GM18861 (cell line): ENCODE measurements at regions not wholly inside any gene's neighbourhood (a gene's known extent, or its start where the extent isn't known, plus 50 kb on each side); places are given as distances from the start of the nearest gene placed in this dataset.

Experiments used
- ATAC-seq: cut with Tn5 transposase; IDR thresholded peaks from one replicate; pipeline ENCODE4 v1.9.1; 2021; ENCODE audit not compliant: unreplicated experiment

- ATAC-seq, result no peak
These were observed 424.0 kb upstream of the CDH7 start for GRCh38 chr18:65326805-65327204.

DNA sequence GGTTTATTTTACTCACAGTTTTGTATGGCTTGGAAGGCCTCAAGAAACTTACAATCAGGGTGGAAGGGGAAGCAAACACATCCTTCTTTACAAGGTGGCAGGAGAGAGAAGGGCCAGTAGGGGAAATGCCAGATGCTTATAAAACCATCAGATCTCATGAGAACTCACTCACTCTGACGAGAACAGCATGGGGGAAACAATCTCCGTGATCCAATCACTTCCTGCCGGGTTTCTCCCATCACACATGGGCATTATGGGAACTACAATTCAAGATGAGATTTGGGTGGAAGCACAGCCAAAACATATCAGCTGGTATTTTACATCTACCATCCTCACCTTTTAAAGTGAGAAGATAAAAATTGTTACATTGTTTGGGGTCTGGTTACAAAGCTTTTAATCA lies 427.9 kb upstream of the CDH7 start:
- ATAC-seq, result no peak

DNA sequence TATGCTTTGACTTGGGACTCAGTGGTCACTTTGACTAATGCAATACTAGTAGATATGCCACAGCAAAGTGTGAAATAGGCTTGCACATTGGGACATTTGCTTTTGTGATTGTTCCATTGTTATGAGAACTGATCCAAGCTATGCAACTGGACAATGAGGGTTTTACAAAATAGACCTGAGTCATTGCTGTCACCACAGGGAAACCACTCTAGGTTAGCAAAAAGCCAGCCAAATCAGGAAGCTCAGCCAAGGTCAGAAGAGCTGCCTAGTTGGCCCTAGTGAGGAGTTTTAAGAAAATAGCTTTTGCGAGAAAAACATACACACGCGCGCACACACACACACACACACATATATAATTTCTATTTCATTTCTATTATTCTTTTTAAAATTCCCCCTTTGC lies 452.4 kb upstream of the CDH7 start:
- no peak for ATAC-seq

DNA sequence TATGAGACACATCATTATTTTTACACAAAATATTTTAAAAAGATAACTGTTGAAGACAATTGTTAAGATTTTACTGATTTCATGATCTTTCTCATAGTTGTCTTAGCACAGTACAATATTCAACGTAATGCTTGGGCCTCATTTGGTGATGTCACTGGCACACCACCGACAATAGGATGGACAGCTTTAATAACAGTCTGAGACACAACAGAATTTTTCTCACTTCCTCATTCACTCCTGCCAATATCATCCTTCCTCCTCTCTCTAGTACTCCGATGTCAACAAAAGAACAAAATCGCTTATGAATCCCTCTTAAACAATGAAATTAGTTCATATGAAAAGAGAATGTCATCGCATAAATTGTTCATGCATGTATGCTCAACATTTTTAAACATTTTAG lies 461.9 kb upstream of the CDH7 start:
- no peak for ATAC-seq

DNA sequence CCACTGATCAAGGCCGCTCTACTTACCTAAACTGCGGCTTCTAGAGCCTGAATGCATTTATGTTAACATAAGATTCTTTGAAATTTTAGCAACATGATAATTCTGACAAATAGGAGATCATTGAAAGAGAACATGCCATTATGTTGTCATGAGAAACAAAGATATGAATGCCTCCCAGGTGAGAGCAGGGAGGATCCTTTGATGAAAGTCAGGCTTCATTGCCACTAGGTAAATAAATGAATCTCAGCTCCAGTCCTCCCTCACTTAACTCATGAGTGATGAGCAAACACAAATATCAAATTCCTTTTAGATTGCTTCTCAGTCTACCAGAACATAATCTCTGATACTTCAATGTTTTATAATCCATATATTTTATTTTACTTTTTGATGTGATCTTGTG lies 463.2 kb upstream of the CDH7 start:
- ATAC-seq, result no peak

DNA sequence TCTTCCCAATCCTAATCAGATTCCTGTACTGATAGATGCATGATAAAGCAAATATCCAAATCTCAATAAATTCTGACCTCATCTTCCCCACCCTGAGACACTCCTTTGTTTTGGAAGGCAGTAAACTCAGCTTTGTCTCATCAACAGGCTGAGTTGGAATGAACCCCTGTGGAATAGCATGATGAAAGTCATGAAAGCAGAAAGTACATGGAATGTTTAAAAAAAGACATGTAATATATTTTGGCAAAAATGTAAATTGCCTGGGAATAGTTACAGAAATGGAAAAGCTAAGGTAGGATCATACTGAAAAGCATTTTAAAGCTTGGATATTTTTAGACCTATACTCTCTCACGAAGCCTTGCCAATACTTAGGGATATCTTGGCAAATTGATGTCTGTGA lies 468.7 kb upstream of the CDH7 start:
- no peak for ATAC-seq

DNA sequence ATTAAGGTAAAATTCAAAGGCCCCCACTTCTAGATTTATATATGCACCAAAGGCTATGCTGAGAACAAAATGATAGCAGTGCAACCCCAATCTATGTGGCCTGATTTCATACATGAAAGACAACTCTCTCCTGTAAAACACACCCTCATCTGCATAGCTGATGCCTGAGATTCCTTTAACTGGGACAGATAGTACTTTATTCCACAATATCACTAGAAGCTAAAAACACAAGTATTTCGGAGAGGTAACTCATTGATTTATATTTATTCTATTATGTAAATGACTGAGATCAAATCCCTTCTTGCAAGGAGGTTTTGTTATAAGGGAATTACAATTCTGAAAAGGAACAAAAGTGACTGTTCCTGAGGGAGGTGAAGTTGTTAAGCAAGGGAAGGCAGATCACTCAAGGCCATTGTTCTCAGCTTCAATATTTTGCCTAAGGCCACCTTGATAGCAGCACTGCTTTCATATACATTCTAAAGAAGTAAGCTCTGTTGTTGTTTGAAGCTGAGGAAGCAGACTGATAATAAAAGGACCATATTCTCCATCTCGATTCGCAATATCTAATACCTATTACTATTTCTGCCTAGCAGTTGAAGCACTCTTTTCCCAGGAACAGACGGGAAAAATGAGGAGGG lies 471.0 kb upstream of the CDH7 start:
- no peak for ATAC-seq

DNA sequence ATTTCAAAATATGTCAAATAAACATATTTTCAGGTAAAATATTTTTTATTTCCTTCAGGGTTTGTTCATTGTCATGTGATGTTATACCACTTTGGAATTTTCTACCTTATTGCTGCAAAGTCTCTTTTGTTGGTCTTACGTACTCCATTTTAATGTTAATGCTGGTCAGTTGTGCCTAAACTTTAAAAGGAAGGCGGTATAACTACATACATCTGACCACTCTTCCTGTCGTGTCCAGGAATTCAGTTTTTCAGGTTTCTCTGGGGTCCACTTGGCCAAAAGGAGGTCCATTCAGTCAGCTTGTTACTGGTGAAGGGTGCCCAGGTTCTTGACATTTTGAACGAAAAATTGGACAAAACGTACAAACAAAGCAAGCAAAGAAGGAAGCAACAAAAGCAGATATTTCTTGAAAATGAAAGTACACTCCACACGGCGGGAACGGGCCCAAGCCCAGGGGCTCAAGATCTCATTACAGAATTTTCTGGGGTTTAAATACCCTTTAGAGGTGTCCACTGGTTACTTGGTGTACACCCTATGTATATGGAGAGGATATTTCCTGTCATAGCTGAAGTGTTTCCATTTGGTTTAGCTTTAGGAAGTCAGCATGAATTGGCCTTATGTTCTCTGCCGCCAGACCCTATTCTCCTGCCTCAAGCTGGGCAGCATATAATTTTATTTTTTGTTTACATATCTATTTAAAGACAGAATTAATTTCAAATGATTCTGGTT lies 471.7 kb upstream of the CDH7 start:
- ATAC-seq, result no peak

DNA sequence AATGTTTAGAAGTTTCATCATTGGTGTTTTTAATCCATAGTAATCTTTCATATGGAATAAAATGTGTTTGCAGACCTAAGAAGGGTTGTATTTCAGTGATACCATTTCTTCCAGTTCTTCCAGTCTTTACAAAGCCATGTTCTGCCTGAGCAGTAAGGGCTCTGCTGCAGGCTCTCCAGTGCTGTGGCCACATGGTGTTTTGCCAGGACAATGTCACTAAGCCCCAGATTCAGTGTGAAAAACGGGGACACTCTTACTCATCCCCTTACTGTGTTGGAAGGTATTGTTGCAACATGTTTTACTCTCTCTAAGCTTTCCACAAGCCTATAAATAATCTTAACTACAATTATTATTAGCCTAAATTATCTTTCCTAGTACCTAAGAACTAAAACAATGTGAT lies 481.4 kb upstream of the CDH7 start:
- no peak for ATAC-seq

- ATAC-seq, result no peak
These were observed 485.1 kb upstream of the CDH7 start for GRCh38 chr18:65265761-65266160.

- no peak for ATAC-seq
These were observed 490.8 kb upstream of the CDH7 start for GRCh38 chr18:65260030-65260429.

DNA sequence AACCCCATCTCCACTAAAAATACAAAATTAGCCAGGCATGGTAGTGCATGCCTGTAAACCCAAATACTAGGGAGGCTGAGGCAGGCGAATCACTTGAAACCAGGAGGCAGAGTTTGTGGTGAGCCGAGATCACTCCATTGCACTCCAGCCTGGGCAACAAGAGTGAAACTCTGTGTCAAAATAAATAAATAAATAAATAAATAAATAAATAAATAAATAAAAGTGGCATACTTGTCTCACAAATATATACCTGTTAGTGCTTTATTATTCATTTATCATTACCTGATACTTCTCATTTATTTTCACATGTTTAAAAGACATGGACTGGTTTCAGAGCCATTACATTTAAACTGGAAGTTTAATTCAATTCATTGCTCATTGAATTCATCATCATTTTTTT lies 491.4 kb upstream of the CDH7 start:
- ATAC-seq, result no peak

DNA sequence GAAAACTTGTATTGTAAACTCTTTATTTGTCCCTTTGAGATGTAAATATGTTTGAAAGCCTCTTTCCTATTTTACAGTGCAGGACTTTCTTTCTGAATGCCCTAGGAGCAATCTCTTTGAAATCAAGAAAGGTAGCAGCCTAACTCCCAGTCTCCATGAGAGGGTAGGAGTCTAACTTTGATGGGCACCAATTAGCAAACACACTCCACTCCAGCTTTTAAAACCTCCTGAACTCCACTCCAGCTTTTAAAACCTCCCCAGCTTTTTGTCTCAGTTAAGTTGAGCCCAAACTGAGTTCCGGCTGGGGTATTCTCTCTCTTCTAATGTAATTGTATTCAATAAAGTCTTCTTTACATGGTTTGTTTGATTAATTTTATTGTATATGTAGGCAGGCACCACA lies 493.7 kb upstream of the CDH7 start:
- ATAC-seq, result no peak

DNA sequence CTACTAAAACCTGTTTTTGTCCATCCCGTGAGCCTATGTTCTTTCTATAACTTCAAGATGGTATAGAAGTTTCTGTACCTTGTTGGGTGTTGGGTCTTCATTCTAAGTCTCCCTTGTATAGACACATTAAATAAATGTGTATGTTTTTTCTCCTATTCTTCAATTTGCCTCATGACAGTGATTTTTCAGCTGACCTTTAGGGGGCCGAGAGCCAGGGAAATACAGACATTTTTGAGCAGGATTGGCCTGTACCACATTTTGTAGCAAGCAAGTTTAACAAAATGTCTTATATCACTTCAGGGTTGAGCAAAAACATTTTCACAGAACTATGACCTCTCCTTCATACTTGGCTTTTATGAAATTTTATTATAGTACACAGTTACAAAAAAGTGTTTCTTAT lies 495.4 kb upstream of the CDH7 start:
- no peak for ATAC-seq

- no peak for ATAC-seq
These were observed 511.0 kb upstream of the CDH7 start for GRCh38 chr18:65239787-65240186.

- ATAC-seq, result no peak
These were observed 514.7 kb upstream of the CDH7 start for GRCh38 chr18:65235966-65236624.

- no peak for ATAC-seq
These were observed 520.5 kb upstream of the CDH7 start for GRCh38 chr18:65230311-65230710.

DNA sequence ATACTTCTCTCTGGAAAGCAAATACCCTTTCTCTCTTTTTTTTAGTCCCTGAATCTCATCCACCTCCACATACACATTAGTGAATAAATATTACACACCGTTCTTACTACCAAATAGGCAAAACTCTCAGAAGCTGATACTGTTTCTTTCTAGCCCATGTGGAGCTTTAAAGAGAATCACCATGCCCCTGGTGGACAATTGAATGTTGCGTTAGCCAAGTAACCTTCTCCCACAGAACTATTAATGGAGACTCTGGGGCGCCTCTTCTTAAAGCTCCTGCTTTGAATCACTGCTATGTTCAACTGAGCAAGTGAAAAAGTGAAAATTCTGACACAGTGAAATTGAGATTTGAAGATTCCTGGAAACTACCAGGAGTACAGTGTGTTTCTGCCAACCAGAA lies 522.8 kb upstream of the CDH7 start:
- ATAC-seq, result no peak

GRCh38 chr18:65221736-65222135 lies 529.1 kb upstream of the CDH7 start:
- no peak for ATAC-seq

- ATAC-seq, result no peak
These were observed 529.7 kb upstream of the CDH7 start for GRCh38 chr18:65221115-65221514.

DNA sequence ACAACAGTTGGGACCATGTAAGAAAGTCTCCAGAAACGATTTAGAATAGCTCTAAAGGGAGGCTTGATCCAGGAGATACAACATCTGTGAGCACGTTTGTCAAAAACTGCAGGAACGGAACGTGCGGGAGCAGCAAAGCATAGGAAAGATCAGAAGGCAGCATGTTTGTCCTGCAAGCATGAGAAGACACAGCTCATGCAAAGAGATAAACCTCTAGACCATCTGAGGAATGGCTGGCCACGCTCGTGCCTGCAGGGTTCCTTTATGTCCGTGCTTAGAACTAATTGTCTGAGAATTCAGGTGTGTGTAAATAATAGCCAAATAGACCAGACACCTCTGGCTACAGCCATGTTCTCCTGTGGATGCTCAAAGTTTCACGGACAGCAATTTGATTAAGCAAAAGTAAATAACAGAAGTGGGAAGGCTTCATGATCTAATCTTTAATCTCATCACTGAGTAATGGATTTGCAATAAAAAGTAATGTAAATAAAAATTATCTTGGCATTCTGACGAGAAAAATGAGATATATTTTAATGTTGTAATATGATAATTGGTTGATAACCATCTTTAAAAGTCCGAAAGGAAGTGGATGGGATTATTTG lies 534.8 kb upstream of the CDH7 start:
- ATAC-seq, result no peak

DNA sequence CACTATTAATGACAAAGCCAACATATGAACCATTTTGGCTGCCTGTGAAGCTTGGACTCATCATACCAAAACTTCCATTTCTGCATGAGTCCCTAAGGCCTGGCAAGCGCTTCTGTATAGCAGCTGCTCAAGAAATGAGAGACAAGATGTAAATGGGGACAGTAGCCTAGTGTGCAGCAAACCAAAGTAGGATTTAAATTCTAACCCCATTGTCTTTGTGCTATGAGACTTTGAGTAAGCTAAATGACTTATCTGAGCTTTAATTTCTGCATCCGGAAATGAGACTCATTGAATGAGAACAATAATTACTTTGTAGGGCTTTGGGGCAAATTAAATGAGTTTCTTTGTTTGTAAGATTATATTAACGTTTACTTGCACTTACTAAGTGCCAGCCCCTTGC lies 536.4 kb upstream of the CDH7 start:
- no peak for ATAC-seq
